LoVo (cell line): ENCODE measurements at regions not wholly inside any gene's neighbourhood (a gene's known extent, or its start where the extent isn't known, plus 50 kb on each side); places are given as distances from the start of the nearest gene placed in this dataset.
"Not testable (repeated sequence)": the region's sequence is repeated elsewhere in the genome, so short reads cannot be mapped to it uniquely, and the experiment has no call there.

Experiments
- DNase-seq: peaks from one replicate; pipeline ENCODE4 v3.0.0-alpha.2; 2016; ENCODE audit warnings: low spot score

GRCh38 chr7:68756986-68757495, 841.2 kb upstream of the AUTS2 start:
- DNase-seq: no peak

DNA sequence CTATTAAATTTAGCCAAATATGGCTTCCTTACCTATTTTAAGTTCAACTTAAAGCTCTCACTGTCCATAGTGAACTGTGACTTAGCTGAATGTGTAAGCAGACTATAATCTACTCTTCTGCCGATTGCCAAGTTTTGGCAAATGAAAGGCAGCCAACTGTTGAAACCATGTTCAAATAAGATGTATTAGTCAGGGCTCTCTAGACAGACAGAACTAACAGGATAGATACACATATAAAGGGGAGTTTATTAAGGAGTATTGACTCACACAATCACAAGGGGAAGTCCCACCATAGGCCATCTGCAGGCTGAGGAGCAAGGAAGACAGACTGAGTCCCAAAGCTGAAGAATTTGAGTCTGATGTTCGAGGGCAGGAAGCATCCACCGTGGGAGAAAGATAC, 837.7 kb upstream of the AUTS2 start:
- DNase-seq: no peak

- DNase-seq: no peak
These were observed 830.8 kb upstream of the AUTS2 start for GRCh38 chr7:68767462-68767861.

- no peak for DNase-seq
These were observed 827.6 kb upstream of the AUTS2 start for GRCh38 chr7:68770649-68771048.

GRCh38 chr7:68776326-68776725, 821.9 kb upstream of the AUTS2 start:
- DNase-seq: no peak

- DNase-seq: no peak
These were observed 814.6 kb upstream of the AUTS2 start for GRCh38 chr7:68783684-68784083.

- no peak for DNase-seq
These were observed 813.2 kb upstream of the AUTS2 start for GRCh38 chr7:68785036-68785435.

- no peak for DNase-seq
These were observed 810.7 kb upstream of the AUTS2 start for GRCh38 chr7:68787566-68787965.

- DNase-seq: not testable (repeated sequence)
These were observed 809.7 kb upstream of the AUTS2 start for GRCh38 chr7:68788529-68788928.

DNA sequence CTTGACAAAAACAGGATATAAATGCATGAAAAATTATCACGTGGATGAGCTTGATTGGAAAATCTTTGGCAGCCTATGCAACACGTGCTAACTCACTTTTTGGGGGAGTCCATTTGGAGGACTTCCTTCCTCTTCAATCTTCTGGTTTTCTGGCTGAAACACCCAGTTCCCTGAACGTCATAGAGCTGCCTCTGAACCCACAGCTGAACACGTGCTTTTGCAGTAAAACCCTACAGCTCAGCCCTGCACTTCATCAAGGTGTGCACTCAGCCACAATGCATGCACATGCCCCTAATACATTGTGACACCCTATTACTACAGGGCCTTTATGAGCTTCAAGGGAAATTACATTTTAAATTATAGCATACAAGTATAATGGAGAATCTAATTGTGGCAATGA, 808.7 kb upstream of the AUTS2 start:
- DNase-seq: no peak

DNA sequence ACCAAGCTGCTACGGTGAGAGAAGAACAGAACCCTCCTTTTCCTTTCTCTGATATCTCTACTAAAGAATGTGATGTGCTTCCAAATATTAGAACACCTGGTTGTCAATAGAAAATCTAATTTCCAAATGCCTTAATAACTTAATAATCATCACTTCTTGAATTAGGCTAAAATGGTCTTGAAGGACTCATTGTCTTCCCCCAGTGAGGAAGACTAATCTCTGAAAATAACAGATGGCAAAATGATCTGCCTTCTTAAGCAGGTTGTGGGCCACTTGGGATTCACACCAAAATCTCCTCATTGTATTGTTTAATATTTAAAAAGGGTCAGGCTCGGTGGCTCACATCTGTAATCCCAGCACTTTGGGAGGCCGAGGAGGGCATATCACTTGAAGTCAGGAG, 805.9 kb upstream of the AUTS2 start:
- DNase-seq: no peak

DNA sequence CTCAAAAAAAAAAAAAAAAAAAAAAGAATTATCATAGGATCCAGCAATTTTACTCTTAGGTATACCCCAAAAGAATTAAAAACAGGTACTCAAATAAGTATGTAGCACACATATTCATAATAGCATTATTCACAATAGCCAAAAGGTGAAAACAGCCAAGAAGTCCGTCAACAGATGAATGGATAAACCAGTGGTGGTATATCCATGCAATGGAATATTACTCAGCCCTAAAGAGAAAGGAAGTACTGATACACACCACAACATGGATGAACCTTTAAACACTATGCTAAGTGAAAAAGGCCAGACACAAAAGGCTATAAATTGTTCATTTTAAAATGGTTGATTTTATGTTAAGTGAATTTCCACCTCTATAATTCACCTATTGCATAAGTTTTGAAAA, 804.8 kb upstream of the AUTS2 start:
- DNase-seq: no peak

DNA sequence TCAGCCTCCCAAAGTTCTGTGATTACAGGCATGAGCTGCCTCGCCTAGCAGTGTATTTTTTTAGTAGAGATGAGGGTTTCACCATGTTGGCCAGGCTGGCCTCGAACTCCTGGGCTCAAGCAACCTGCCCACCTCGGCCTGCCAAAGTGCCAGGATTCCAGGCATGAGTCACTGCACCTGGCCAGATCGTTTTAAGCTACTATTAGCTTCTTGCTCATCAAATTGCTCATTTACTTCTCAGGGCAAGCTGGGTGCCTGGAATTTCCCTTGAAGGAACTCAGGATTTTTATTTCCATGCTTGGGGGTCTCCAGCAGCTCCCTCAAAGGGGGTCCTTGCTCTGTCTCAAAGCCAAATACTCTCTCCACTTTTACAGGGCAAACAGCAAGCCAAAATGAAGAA, 798.0 kb upstream of the AUTS2 start:
- no peak for DNase-seq

DNA sequence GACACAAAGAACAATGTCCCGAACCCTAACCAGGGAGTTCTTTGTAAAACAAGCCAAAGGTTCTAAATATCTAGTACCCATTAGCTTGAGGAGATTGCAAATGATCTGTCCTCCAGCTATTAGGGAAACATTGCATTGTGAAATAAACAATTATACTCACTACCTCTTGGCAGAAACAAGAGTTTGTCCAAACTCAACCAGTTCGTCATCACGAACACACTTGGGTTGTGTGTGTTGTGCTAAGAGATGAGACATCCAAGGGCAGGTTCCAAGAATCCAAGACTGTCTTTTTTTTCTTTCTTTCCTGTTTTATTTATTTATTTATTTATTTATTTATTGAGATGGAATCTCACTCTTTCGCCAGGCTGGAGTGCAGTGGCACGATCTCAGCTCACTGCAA, 793.1 kb upstream of the AUTS2 start:
- no peak for DNase-seq

GRCh38 chr7:68807666-68808065, 790.6 kb upstream of the AUTS2 start:
- DNase-seq: no peak

DNA sequence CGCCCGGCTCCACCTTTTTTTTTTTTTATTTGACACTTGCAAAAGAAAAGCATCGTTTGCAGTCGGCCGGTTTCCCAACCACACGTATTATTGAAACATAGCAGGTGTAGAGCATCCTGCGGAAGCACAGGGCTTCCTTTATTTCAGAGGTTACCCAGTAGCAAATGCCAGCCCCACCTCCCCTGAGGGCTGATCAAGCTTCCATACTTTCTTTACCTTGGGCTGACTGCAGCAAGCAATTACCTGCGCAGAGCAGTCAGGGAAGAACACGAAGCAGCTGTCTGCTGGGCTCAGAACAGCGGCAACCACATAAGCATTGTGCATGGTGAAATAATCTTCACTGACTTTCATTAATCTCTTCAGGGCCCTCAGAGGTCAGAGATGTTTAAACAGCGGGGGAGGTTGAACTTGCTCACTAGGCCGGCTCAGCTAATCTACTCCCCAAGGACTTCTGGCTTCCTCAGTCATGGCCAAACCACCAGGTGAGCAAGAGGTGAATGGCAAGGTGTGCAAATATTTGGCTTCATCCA, 784.7 kb upstream of the AUTS2 start:
- no peak for DNase-seq

DNA sequence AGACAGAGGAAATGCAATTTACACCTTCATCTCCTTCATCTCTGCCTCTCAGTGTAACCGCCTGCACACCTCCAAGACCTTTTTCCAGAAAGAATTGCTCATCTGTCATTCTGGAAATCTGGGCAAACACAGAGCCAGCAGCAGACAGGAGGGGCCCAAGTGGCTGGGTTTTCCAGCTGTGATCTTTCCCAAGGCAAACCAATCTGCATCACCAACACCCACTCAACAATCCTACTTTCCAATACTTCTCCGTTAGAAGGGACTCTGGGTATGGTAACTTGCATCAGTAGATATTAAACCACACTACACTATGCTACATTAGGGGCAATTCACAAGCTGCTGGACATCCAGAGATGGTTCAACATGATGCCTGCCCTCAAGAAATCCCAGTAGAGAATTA, 781.8 kb upstream of the AUTS2 start:
- no peak for DNase-seq

- no peak for DNase-seq
These were observed 778.0 kb upstream of the AUTS2 start for GRCh38 chr7:68820321-68820720.

DNA sequence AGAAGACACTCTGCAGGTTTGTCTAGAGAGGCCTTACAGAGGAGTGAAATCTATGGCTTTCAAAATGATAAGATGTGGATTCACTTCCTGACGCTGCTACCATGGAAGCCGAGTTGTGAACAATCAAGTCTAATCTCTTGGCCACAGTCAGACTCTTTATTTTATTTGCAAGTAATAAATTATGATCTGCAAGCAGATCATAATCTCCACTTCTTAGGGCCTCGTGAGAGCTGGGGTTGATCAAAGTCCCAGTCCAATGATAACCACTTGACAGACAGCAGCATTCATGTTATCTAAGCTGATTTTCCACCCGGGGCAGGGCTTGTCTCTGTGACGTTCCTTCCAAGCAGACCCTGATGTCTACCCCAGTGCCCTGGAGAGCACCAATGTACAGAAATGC, 776.4 kb upstream of the AUTS2 start:
- DNase-seq: no peak

DNA sequence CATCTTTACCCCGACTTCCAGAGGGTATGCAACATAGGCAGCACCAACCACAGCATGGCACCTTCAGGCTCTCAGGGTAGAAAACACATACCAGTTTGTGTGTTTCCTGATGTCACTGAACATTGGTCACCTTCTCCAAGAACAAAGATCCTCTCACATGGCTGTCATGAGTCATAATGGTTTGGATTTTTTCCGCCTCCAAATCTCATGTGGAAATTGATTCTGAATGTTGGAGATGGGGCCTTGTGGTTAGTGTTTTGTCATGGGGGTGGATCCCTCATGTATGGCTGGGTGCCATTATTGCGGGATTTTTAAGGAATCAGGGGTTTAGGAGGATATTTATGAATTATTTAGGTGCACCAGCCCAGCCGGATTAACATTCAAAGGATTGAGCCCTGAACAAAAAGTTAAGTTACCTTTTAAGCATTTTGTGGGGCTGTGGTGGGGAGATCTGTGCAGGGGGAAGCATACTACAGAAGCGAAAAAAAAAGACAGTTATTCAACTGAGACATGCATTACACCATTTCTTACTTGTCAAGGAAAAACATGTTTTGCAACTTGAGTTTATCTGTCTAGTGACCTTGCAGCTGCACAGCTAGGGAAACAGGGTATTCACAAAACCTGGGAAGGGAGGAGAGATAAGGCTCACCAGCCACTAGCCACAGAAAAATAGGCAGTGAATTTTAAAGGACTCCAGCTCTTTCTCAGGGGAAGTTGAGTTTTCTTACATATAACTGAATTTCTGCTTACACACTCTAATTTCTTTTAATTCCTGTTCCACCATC, 774.1 kb upstream of the AUTS2 start:
- no peak for DNase-seq

GRCh38 chr7:68828575-68828974, 769.7 kb upstream of the AUTS2 start:
- DNase-seq: no peak

GRCh38 chr7:68833422-68833821, 764.9 kb upstream of the AUTS2 start:
- DNase-seq: no peak

GRCh38 chr7:68839014-68839413, 759.3 kb upstream of the AUTS2 start:
- DNase-seq: no peak

DNA sequence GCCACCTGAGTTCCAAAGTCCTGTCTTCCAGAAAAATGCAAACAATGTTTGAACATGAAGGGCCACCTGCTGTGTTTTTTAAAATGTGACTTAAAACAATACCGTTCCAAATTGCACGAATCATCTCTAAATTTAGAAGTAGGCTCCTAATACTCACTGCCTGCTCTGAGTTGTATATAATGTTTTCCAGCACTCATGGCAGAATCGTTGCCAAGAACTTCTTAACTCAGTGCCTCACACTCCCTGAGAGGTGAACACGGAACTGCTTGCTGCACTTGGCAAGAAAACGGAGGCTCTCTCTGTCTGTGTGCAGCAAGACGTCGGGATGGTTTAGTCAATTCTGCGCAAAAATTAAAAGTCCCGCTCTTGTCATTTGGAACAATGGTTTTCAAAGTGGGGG, 757.3 kb upstream of the AUTS2 start:
- DNase-seq: no peak
